ENCODE measurements at regions not wholly inside any gene's neighbourhood (a gene's known extent, or its start where the extent isn't known, plus 50 kb on each side); places are given as distances from the start of the nearest gene placed in this dataset.

- no peak for TF ChIP-seq SMC3 (IDR thresholded peaks at IDR 0.05)
- no peak for TF ChIP-seq CTCF (IDR thresholded peaks at IDR 0.05)
- no peak for TF ChIP-seq EHMT2 (IDR thresholded peaks at IDR 0.05; ENCODE audit: low read depth)
- no peak for TF ChIP-seq RAD21 (conservative IDR thresholded peaks at IDR 0.05 in 1 of 2, IDR thresholded peaks at IDR 0.05 in 1 of 2)
- no peak for TF ChIP-seq POLR2A (IDR thresholded peaks at IDR 0.05; ENCODE audit: low read length)
- TF ChIP-seq NR3C1 (IDR thresholded peaks at IDR 0.05): no peak
- no peak for TF ChIP-seq USF2 (IDR thresholded peaks at IDR 0.05)
- no peak for TF ChIP-seq EP300 (IDR thresholded peaks at IDR 0.05)
- TF ChIP-seq JUN (IDR thresholded peaks at IDR 0.05): no peak
Observed at GRCh38 chr15:81478354-81478753, 104.3 kb upstream of the TMC3 start.

Data from A549 (cell line).